HUES6 (cell line): ENCODE measurements at regions not wholly inside any gene's neighbourhood (a gene's known extent, or its start where the extent isn't known, plus 50 kb on each side); places are given as distances from the start of the nearest gene placed in this dataset.

Source experiments
- H3K27ac ChIP-seq: 2 replicates; pipeline ENCODE4 v1.7.0; 2013; ENCODE audit warnings: low read depth, mild to moderate bottlenecking, low read length, inconsistent platforms
- H3K27me3 ChIP-seq: 2 replicates; pipeline ENCODE4 v1.6.1; 2013; ENCODE audit warnings: low read length; ENCODE audit not compliant: control insufficient read depth, insufficient read depth
- H3K36me3 ChIP-seq: 2 replicates; pipeline ENCODE4 v1.6.1; 2013; ENCODE audit warnings: low read length; ENCODE audit not compliant: control insufficient read depth, insufficient read depth
- H3K4me1 ChIP-seq: 2 replicates; pipeline ENCODE4 v1.6.1; 2013; ENCODE audit warnings: low read length; ENCODE audit not compliant: control insufficient read depth, insufficient read depth
- H3K4me3 ChIP-seq: 2 replicates; pipeline ENCODE4 v1.5.1; 2013; ENCODE audit warnings: low read depth, low read length
- H3K9ac ChIP-seq: one replicate; pipeline ENCODE4 v1.6.1; 2013; ENCODE audit warnings: mild to moderate bottlenecking, low read length
- H3K9me3 ChIP-seq: 2 replicates; pipeline ENCODE4 v1.6.1; 2013; ENCODE audit warnings: low read depth, low read length; ENCODE audit not compliant: control insufficient read depth, insufficient read depth

- no peak overlapping the region for H3K9ac ChIP-seq
- H3K9me3 ChIP-seq: no peaks in the 10 kb centered on the region
- H3K4me3 ChIP-seq: no peak overlapping the region
- no peaks in the 10 kb centered on the region for H3K36me3 ChIP-seq
- no peak overlapping the region for H3K27ac ChIP-seq
- no peaks in the 10 kb centered on the region for H3K4me1 ChIP-seq
- no peaks in the 10 kb centered on the region for H3K27me3 ChIP-seq
Observed at GRCh38 chr13:76473552-76474134, 412.6 kb downstream of the KCTD12 start.

GRCh38 chr13:76472916-76473315, 413.3 kb downstream of the KCTD12 start:
- no peaks in the 10 kb centered on the region for H3K9me3 ChIP-seq
- H3K36me3 ChIP-seq: no peaks in the 10 kb centered on the region
- H3K9ac ChIP-seq: no peak overlapping the region
- H3K27me3 ChIP-seq: no peaks in the 10 kb centered on the region
- peaks cover 2% of the 10 kb centered on the region; the same call in 1 of the 2 replicates for H3K4me1 ChIP-seq
- H3K4me3 ChIP-seq: no peak overlapping the region
- no peak overlapping the region for H3K27ac ChIP-seq

DNA sequence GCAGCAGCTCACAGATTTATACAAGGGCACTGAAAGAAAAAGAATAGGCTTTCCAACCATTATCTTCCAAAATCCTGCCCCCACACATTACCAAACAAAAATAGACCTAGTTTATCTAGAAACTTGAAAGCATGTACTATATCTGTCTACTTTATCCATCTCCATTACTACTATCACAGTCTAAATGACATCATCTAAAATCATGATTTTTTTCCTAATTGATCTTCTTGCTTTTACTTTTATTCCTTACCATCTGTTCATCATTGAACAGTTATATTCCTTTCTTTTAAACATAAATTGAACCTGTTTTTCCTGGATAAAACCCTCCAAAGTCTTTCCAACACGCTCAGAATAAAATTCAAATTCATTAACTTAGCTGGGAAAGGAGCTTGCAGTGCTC, 414.7 kb downstream of the KCTD12 start:
- H3K36me3 ChIP-seq: no peaks in the 10 kb centered on the region
- no peak overlapping the region for H3K4me3 ChIP-seq
- H3K9ac ChIP-seq: no peak overlapping the region
- peaks cover 5% of the 10 kb centered on the region; the same call in 1 of the 2 replicates for H3K4me1 ChIP-seq
- H3K27me3 ChIP-seq: no peaks in the 10 kb centered on the region
- H3K27ac ChIP-seq: no peak overlapping the region
- no peaks in the 10 kb centered on the region for H3K9me3 ChIP-seq

DNA sequence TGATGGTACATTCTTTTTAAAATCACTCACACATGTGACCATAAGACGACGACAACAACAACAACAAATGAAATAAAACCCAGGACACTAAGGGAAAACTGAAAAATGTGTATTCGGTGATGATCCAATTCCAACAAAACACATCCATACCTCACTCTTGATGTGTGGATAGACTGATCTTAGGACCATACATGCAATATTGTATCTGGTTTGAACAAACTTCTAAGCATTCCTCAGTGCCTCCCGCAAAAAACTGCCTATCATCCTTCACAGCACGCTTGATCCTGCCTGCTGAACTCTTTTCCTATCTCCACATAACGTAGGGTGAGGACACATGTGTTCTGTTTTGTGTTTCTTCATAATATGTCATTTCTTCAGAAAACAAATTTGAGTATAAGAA, 415.2 kb downstream of the KCTD12 start:
- Histone ChIP-seq H3K4me3 (no peak overlapping the region), H3K9me3 (no peaks in the 10 kb centered on the region), H3K36me3 (no peaks in the 10 kb centered on the region), H3K4me1 (peaks cover 5% of the 10 kb centered on the region; the same call in 1 of the 2 replicates), H3K9ac (no peak overlapping the region), H3K27me3 (no peaks in the 10 kb centered on the region), H3K27ac (no peak overlapping the region)

DNA sequence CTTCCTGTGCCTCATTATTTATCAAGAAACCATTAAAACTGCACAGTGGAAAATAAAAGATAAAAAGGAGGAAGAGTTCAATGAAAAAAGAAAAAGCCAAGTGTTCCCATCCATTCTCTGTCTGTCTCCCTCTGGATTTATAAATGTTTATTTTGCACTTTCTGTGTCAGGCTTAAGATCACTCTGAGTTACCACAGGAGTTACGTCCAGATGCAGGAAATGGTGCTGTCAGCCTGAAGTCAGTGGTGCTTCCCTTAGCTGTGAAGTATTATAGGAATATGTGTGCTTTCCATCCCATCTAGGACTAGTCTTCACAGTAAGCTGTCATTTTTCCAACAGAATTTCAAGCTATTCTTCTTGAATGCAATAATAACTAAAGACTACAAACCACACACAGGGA, 420.2 kb downstream of the KCTD12 start:
- Histone ChIP-seq H3K36me3 (no peaks in the 10 kb centered on the region), H3K27ac (no peak overlapping the region), H3K4me1 (peaks cover 5% of the 10 kb centered on the region; the same call in 1 of the 2 replicates), H3K9ac (no peak overlapping the region), H3K4me3 (no peak overlapping the region), H3K27me3 (no peaks in the 10 kb centered on the region), H3K9me3 (no peaks in the 10 kb centered on the region)

DNA sequence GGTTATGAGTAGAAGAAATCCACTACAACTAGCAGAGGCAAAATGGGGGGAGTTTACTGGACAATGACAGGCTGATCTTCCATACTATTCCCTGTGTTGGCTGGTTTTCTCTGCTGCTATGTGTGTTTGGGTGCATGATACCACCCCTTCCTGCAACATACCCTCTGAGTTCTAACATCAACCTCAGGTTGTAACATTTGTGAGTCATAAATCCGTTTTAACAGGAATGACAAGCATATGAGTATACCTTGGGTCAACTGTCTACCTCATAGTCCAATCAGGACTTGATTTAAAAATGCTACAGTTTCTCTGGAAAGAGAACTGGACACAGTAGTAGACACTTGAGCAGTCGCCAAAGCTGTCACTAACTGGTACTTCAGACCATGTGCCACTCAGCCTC, 422.9 kb downstream of the KCTD12 start:
- Histone ChIP-seq H3K9me3 (no peaks in the 10 kb centered on the region), H3K4me1 (peaks cover 5% of the 10 kb centered on the region; the same call in 1 of the 2 replicates), H3K27ac (no peak overlapping the region), H3K4me3 (no peak overlapping the region), H3K27me3 (no peaks in the 10 kb centered on the region), H3K36me3 (no peaks in the 10 kb centered on the region), H3K9ac (no peak overlapping the region)

DNA sequence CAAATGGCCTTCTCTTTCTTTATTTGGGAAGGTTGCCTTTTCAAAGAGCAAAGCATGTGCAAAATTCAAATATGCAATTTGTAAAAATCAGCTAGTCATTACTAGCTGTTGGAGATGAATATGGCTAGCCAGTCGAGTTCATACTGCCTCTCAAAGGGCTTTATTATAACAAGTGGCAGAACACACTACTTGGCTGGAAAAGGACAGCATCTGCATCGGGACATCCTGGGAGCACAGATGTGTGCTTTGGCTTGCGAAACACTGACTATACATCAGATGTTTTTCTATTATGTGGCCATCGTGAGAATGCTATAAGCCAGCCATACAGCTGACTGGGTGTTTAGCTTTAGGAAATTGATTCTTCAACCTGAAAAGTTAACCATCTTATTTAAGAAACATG, 424.2 kb downstream of the KCTD12 start:
- Histone ChIP-seq H3K4me3 (no peak overlapping the region), H3K4me1 (no peaks in the 10 kb centered on the region), H3K36me3 (no peaks in the 10 kb centered on the region), H3K27ac (no peak overlapping the region), H3K27me3 (no peaks in the 10 kb centered on the region), H3K9me3 (no peaks in the 10 kb centered on the region), H3K9ac (no peak overlapping the region)

GRCh38 chr13:76461484-76461883, 424.7 kb downstream of the KCTD12 start:
- no peaks in the 10 kb centered on the region for H3K36me3 ChIP-seq
- H3K4me3 ChIP-seq: no peak overlapping the region
- H3K27ac ChIP-seq: no peak overlapping the region
- no peaks in the 10 kb centered on the region for H3K27me3 ChIP-seq
- no peak overlapping the region for H3K9ac ChIP-seq
- no peaks in the 10 kb centered on the region for H3K9me3 ChIP-seq
- H3K4me1 ChIP-seq: no peaks in the 10 kb centered on the region

DNA sequence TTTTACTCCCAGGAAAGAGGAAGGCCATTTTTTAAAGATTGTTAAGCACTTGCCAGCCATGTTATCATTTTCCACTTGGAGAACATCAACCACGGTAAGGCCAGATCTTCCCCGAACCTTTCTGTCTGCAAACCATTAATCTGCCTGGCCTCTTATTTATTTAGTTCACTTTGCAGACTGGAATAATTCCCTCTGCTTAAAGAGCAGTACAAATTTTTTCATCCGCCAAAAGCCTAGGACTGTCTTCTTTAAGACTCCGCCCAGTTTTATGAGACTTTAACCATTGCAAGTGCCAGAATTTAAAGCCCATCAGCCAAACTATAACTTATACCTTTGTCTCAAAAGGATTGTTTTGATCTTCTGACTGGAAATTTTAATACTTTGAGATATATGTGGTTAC, 426.3 kb downstream of the KCTD12 start:
- Histone ChIP-seq H3K36me3 (no peaks in the 10 kb centered on the region), H3K4me1 (no peaks in the 10 kb centered on the region), H3K4me3 (no peak overlapping the region)

GRCh38 chr13:76455960-76456359, 430.2 kb downstream of the KCTD12 start:
- Histone ChIP-seq H3K4me1 (no peaks in the 10 kb centered on the region), H3K27ac (no peak overlapping the region), H3K4me3 (no peak overlapping the region), H3K27me3 (no peaks in the 10 kb centered on the region), H3K9me3 (no peaks in the 10 kb centered on the region), H3K9ac (no peak overlapping the region), H3K36me3 (no peaks in the 10 kb centered on the region)

More for the DNA sequence above, 426.3 kb downstream of the KCTD12 start:
- no peaks in the 10 kb centered on the region for H3K9me3 ChIP-seq
- H3K27ac ChIP-seq: no peak overlapping the region
- H3K27me3 ChIP-seq: no peaks in the 10 kb centered on the region
- H3K9ac ChIP-seq: no peak overlapping the region

GRCh38 chr13:76454991-76455390, 431.2 kb downstream of the KCTD12 start:
- H3K27ac ChIP-seq: no peak overlapping the region
- no peaks in the 10 kb centered on the region for H3K4me1 ChIP-seq
- H3K9me3 ChIP-seq: no peaks in the 10 kb centered on the region
- H3K27me3 ChIP-seq: no peaks in the 10 kb centered on the region
- no peaks in the 10 kb centered on the region for H3K36me3 ChIP-seq
- no peak overlapping the region for H3K4me3 ChIP-seq
- no peak overlapping the region for H3K9ac ChIP-seq

DNA sequence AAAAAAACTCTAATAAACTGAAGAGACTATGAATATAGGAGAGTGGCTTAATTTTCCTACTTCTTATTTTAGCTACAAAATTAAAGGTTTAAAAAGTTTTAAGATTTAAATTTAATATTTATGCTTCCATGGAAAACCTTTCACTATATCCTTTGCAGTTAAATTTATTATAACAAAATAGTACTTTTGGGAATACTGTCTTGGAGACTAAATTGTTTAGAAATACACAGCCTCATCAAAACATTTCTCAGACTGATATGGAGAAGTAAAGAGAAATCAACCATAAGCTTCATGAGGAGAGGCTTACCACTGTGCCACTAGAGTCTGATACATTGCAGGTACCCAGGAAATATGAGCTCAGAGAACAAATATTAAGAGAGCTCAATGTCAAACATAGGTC, 436.5 kb downstream of the KCTD12 start:
- H3K27me3 ChIP-seq: no peaks in the 10 kb centered on the region
- H3K27ac ChIP-seq: no peak overlapping the region
- H3K4me3 ChIP-seq: no peak overlapping the region
- no peak overlapping the region for H3K9ac ChIP-seq
- no peaks in the 10 kb centered on the region for H3K9me3 ChIP-seq
- no peaks in the 10 kb centered on the region for H3K36me3 ChIP-seq
- no peaks in the 10 kb centered on the region for H3K4me1 ChIP-seq
